Fibroblast of skin of right quadriceps (primary cell): ENCODE measurements at regions not wholly inside any gene's neighbourhood (a gene's known extent, or its start where the extent isn't known, plus 50 kb on each side); places are given as distances from the start of the nearest gene placed in this dataset.
A peak's percentile ranks its signal among the peaks of the same experiment; 100 is the strongest.

Source experiments
- DNase-seq: peaks from one replicate; pipeline ENCODE4 v3.0.0-alpha.2; 2013

DNA sequence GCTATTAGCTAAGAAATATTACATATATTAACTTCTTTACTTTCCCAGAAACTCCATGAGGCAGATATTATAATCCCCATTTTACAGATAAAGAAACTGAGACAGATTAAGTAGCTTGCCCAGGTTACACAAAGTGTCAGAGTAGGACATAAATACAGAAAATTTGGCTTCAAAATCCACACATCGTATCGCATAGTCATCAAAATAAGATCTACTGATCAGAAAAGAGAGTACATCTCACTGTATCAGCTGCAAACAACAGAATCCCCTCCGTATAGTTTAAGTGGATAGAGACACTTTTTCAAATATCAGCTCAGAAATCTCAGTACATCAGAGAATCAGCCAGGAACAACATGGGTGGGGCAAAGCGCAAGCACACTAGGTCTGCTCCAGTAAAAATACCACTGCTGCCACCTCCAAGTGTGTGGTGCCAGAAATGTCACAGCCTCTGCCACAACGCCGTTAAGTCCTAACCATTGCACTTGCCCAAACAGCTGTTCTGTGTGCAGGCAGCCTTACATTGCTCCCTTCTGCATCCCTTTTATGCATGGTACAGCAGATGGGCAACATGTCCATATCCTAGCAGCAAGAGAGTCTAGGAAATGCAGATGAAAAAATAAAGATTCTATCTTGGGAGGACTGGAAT is 204.8 kb downstream of the KLF12 start:
- DNase-seq: no peak

- no peak for DNase-seq
Observed at GRCh38 chr13:73924607-73925006, 209.6 kb downstream of the KLF12 start.

GRCh38 chr13:73922493-73923393 is 211.5 kb downstream of the KLF12 start:
- DNase-seq: peak; percentile 41

GRCh38 chr13:73918691-73919090 is 215.5 kb downstream of the KLF12 start:
- DNase-seq: no peak

DNA sequence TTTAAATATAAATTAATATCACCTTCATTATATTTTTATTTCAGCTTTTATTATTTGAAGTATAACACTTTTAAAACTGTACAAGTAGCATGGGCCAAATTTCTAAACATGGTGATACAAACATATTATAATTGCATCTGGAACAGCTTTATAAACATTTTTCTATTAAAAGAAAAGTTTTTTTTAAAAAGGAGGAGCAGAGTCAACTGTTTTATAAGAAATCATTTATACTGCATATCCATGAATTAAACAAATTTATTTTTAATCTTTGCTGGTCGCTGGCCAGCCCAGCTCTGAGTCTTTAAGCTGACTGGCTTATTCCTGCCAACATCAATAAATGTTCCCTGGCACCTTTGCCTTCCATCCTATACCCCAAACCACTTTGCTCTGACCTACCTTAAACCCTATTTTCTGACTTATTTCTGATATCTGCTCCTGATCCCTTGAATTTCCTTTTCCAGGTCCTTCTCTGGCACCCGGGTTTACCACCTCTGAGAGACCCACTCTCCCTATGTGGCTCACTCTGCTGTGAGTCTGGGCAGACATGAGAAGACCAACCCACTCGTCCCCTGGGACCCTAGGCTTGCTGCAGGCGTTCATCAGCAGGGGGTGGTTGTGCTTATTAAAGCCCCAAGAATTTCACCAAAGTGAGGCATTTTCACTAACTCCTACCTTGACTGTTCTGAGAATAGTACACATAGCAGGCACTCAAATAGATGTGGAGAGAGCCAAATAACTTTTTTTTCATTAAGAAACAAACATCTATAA is 220.3 kb downstream of the KLF12 start:
- DNase-seq: peak; percentile 66

DNA sequence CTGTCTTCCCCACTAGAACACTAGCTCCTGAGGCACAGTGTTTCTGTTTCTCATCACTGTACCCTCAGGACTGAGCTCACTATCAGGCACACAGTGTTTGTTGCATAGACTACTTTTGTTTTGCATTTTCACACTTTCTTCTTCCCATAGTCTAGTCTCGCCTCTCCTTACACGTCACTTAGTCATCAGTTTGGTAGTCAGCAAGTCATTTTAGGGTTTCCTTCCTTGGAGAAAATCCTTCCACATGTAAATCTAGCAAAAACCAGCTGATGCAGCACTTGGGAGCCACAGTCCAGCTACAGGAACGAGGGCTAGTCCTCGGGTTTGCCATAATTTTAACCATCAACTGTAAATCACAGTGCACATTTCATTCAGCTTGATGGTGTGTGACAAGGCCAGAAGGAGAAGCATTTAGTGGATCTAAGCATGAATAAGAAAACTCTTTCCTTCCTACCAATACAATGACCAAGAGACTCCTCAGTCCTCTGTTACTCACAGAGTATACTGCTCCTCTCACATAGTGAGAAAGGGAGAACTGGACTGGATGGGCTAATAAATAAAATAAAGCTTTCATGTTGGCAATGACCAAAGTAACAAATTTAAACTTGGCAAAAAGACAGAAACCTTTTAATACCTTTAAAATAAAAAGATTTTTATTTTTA is 221.0 kb downstream of the KLF12 start:
- DNase-seq: peak; percentile 71

- no peak for DNase-seq
Observed at GRCh38 chr13:73911361-73911760, 222.8 kb downstream of the KLF12 start.

DNA sequence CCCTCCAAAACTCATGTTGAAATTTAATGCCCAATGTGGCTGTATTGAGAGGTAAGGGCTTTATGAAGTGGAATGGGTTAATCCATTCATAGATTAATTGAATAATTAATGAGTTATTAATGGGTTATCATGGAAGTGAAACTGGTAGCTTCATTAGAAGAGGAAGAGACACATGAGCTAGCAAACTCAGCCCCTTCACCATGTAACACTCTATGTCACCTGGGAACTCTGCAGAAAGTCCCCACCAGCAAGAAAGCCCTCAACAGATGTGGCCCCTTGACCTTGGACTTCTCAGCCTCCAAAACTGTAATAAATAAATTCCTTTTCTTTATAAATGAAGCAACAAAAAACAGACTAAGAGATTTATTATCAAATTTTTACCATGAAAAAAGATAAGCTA is 223.5 kb downstream of the KLF12 start:
- DNase-seq: no peak

- DNase-seq: no peak
Observed at GRCh38 chr13:73908809-73909208, 225.4 kb downstream of the KLF12 start.

- no peak for DNase-seq
Observed at GRCh38 chr13:73904625-73905024, 229.6 kb downstream of the KLF12 start.

DNA sequence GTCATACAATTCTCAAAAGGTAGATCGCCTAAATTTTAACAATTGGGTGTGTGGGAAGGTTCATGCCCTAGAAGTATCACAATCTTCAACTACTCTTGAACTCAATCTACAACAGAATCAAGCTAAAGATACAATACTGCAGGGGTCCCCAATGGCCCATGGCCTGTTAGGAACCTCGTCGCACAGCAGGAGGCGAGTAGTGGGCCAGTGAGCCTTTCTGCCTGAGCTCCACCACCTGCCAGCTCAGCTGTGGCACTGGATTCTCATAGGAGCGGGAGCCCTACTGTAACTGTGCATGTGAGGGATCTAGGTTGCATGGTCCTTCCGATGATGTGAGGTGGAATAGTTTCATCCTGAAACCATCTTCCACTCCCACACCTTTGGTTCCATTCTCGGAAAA is 230.6 kb downstream of the KLF12 start:
- no peak for DNase-seq

GRCh38 chr13:73902847-73903246 is 231.4 kb downstream of the KLF12 start:
- no peak for DNase-seq

GRCh38 chr13:73902296-73902695 is 231.9 kb downstream of the KLF12 start:
- no peak for DNase-seq

GRCh38 chr13:73901324-73902068 is 232.7 kb downstream of the KLF12 start:
- no peak for DNase-seq

DNA sequence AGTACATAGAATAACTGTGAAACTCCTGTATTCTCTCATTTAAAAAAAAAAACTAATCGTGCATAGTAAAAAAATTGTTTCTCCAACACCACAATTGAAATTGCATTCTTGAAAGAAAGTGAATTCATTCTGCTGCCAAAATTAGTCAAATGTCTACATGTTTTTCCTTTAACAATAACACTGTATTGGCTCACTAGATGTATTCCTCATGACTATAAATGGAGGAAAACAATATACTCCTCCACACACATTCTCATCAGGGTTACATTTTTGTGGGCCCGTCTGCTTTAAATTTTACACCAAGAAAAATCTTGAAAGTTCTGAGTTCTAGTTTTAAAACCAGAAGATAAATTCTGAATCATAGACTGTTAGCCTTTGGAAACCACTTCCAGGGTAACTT is 233.6 kb downstream of the KLF12 start:
- no peak for DNase-seq

DNA sequence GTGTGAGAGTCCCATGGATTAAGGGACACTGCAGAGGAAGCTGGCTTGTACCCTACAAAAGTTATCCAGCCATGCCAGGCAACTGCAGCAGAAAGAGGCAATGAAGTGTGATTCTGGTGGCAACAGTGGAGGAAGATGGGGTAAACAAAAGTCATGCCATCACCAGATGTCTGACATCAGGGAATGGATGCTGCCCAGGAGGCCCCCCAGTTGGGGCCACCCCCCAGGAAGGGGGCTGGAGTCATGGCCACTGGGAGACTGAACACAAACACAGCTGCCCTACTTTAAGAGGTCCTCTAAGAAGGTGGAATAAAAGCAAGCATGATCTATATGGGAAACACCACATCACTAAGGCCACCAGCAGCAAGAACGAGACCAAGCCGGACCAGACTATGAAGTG is 235.3 kb downstream of the KLF12 start:
- no peak for DNase-seq

DNA sequence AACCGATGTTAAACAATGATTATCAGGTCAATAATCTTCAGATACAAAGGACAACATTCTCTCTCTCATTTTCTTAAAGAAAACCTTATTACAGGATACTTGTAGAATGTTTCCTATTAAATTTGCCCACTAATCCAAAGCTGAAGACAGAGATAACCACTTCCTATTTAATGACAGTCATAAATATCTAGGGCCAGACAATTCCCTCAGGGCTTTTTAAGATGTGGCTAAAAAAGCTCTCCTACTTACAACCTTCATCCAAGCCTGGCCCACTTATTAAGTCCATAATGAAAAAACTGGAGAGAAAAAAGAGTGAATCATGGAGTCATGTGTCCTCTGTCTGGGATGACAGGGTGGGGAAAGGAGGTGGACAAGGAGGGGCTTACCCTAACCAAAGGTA is 235.9 kb downstream of the KLF12 start:
- peak; percentile 45 for DNase-seq

DNA sequence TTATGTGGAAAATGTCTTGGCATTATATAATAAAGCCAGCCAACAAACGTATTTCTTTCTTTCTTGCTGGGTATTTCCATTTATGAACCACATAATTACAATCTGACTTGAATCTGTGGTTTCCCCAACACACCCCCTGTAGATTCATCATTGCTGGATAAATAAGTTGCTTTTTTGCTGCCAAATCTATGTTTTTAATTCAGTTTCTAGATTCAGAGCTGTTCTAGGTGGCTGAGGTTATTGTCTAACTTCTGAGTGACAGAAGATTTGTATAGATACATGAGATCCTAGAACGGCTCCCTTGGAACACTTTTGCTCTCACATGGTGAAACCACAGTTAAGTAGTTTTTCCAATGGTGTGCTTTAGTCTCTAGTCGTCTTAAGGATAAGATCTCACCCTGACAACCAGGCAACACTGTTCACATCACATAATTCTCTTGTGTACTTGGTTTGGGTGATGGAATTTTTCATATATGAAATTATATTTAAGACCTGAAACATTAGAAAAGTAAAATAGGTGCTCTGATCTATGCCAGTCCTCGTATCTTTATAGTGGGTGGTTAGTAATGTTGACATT is 239.1 kb downstream of the KLF12 start:
- no peak for DNase-seq

DNA sequence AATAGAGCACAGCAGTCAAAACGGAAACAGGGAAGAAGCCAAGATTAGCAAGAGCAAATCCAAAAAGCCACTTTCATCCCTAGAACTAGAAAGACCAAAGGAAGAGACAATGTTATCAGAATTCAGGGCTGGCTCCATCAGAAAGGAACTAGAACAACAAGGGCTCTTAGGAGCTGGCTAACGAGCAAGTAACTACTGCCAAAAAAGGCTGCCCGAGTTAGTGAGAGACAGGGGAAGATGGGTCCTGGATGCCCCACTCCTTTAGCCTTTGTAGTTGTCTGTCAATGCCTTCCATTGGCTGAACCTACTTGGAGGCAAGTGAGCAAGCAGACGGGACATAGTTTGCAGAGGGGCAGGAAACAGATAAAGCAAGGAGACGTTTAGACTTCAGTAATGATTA is 240.4 kb downstream of the KLF12 start:
- no peak for DNase-seq

- no peak for DNase-seq
Observed at GRCh38 chr13:73891805-73892204, 242.4 kb downstream of the KLF12 start.

DNA sequence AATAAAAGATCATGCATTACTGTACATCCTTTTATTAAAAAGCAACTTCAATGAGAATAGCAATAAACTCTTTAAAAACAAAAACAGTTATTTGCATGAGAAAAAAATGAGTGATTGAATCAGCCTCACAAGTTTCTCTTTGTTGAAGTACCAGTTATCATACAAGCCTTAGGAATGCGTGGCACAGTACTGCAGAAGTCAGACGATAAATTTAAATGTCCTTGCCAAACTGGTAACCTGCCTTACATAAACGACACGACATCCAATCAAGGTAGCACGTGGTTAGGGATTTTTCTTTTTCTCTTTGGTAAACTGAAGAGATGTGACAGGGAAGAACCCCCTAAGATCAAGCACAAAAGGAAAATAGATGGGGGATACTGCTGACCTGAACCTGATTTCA is 251.0 kb downstream of the KLF12 start:
- no peak for DNase-seq

DNA sequence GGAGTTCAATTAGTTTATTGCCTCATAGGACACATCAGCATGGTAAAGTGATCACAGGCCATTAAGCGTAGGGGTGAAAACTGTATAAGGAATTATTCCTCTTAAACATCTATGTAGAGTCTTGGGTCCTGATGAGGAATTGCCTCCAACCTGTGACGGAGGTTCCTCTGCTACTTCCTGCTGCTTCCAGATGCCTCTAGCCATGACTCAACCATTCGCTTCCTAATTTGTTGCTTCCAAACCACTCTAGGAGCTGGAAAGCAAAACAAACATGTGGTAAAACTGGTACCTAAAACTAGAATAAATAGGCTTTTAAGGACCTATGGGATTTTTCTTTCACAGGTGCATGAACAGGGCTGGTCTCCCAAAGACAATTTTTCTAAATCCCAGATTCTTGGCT is 253.8 kb downstream of the KLF12 start:
- no peak for DNase-seq
